Activated CD4-positive, alpha-beta T cell treated with anti-CD3 and anti-CD28 coated beads, Interleukin-2, amount 50 U/mL, for 4 hours (primary cell): ENCODE measurements at regions not wholly inside any gene's neighbourhood (a gene's known extent, or its start where the extent isn't known, plus 50 kb on each side); places are given as distances from the start of the nearest gene placed in this dataset.

Experiments
- DNase-seq, 2 experiments: peaks; one replicate each; pipeline ENCODE4 v3.0.0-alpha.2; 2020

GRCh38 chr18:42561521-42561920 is 554.0 kb downstream of the RIT2 start:
- DNase-seq = no peak

GRCh38 chr18:42563995-42564394 is 551.5 kb downstream of the RIT2 start:
- DNase-seq = no peak

- no peak for DNase-seq
Measured at GRCh38 chr18:42564761-42565160, 550.7 kb downstream of the RIT2 start.

- DNase-seq = no peak
Measured at GRCh38 chr18:42568773-42569172, 546.7 kb downstream of the RIT2 start.

- no peak for DNase-seq
Measured at GRCh38 chr18:42574871-42575270, 540.6 kb downstream of the RIT2 start.

GRCh38 chr18:42576124-42576523 is 539.4 kb downstream of the RIT2 start:
- no peak for DNase-seq

GRCh38 chr18:42578792-42579191 is 536.7 kb downstream of the RIT2 start:
- DNase-seq = no peak

GRCh38 chr18:42582266-42582665 is 533.2 kb downstream of the RIT2 start:
- DNase-seq = no peak

GRCh38 chr18:42583283-42583731 is 532.2 kb downstream of the RIT2 start:
- no peak for DNase-seq

GRCh38 chr18:42586601-42587000 is 528.9 kb downstream of the RIT2 start:
- DNase-seq = no peak

GRCh38 chr18:42588786-42589185 is 526.7 kb downstream of the RIT2 start:
- no peak for DNase-seq

GRCh38 chr18:42604820-42605219 is 510.7 kb downstream of the RIT2 start:
- no peak for DNase-seq

- DNase-seq = no peak
Measured at GRCh38 chr18:42606886-42607495, 508.5 kb downstream of the RIT2 start.

GRCh38 chr18:42611134-42611533 is 504.4 kb downstream of the RIT2 start:
- no peak for DNase-seq

GRCh38 chr18:42614619-42615293 is 500.7 kb downstream of the RIT2 start:
- no peak for DNase-seq

GRCh38 chr18:42617221-42617620 is 498.3 kb downstream of the RIT2 start:
- no peak for DNase-seq

- no peak for DNase-seq
Measured at GRCh38 chr18:42619771-42620170, 495.7 kb downstream of the RIT2 start.

GRCh38 chr18:42620657-42621056 is 494.8 kb downstream of the RIT2 start:
- DNase-seq = no peak

GRCh38 chr18:42623935-42624334 is 491.6 kb downstream of the RIT2 start:
- DNase-seq = no peak

GRCh38 chr18:42632801-42633200 is 482.7 kb downstream of the RIT2 start:
- no peak for DNase-seq

- DNase-seq = no peak
Measured at GRCh38 chr18:42635378-42636048, 480.0 kb downstream of the RIT2 start.

GRCh38 chr18:42636309-42636708 is 479.2 kb downstream of the RIT2 start:
- DNase-seq = no peak

- no peak for DNase-seq
Measured at GRCh38 chr18:42640160-42640559, 475.3 kb downstream of the RIT2 start.

GRCh38 chr18:42641996-42642395 is 473.5 kb downstream of the RIT2 start:
- DNase-seq = no peak
